HG03097 (cell line): ENCODE measurements at regions not wholly inside any gene's neighbourhood (a gene's known extent, or its start where the extent isn't known, plus 50 kb on each side); places are given as distances from the start of the nearest gene placed in this dataset.
"Not testable (repeated sequence)": the region's sequence is repeated elsewhere in the genome, so short reads cannot be mapped to it uniquely, and the experiment has no call there.

Source experiments
- ATAC-seq: cut with Tn5 transposase; IDR thresholded peaks from one replicate; pipeline ENCODE4 v1.9.1; 2021; ENCODE audit not compliant: unreplicated experiment, low FRiP score

GRCh38 chr2:87196720-87197388 lies 175.2 kb upstream of the PLGLB1 start:
- not testable (repeated sequence) for ATAC-seq

- not testable (repeated sequence) for ATAC-seq
These were observed 176.8 kb upstream of the PLGLB1 start for GRCh38 chr2:87198422-87198821.

GRCh38 chr2:87199228-87199627 lies 177.6 kb upstream of the PLGLB1 start:
- ATAC-seq = not testable (repeated sequence)

GRCh38 chr2:87204569-87205147 lies 183.0 kb upstream of the PLGLB1 start:
- not testable (repeated sequence) for ATAC-seq

- ATAC-seq = not testable (repeated sequence)
These were observed 191.3 kb upstream of the PLGLB1 start for GRCh38 chr2:87212938-87213337.

- ATAC-seq = not testable (repeated sequence)
These were observed 195.4 kb upstream of the PLGLB1 start for GRCh38 chr2:87217005-87217404.

GRCh38 chr2:87217741-87218410 lies 196.2 kb upstream of the PLGLB1 start:
- not testable (repeated sequence) for ATAC-seq

- not testable (repeated sequence) for ATAC-seq
These were observed 199.0 kb upstream of the PLGLB1 start for GRCh38 chr2:87220651-87221050.

- not testable (repeated sequence) for ATAC-seq
These were observed 200.5 kb upstream of the PLGLB1 start for GRCh38 chr2:87222131-87222530.

GRCh38 chr2:87223873-87224272 lies 202.2 kb upstream of the PLGLB1 start:
- ATAC-seq = not testable (repeated sequence)

- not testable (repeated sequence) for ATAC-seq
These were observed 207.5 kb upstream of the PLGLB1 start for GRCh38 chr2:87229091-87229689.

GRCh38 chr2:87229964-87230363 lies 208.3 kb upstream of the PLGLB1 start:
- ATAC-seq = not testable (repeated sequence)

- ATAC-seq = not testable (repeated sequence)
These were observed 213.8 kb upstream of the PLGLB1 start for GRCh38 chr2:87235333-87235981.

GRCh38 chr2:87237570-87238336 lies 216.1 kb upstream of the PLGLB1 start:
- ATAC-seq = not testable (repeated sequence)

- not testable (repeated sequence) for ATAC-seq
These were observed 218.0 kb upstream of the PLGLB1 start for GRCh38 chr2:87239558-87240215.

- ATAC-seq = not testable (repeated sequence)
These were observed 224.5 kb upstream of the PLGLB1 start for GRCh38 chr2:87246066-87246717.

GRCh38 chr2:87252046-87252445 lies 230.4 kb upstream of the PLGLB1 start:
- not testable (repeated sequence) for ATAC-seq

- not testable (repeated sequence) for ATAC-seq
These were observed 232.9 kb upstream of the PLGLB1 start for GRCh38 chr2:87254562-87254961.

- ATAC-seq = not testable (repeated sequence)
These were observed 233.8 kb upstream of the PLGLB1 start for GRCh38 chr2:87255410-87255809.
